Ramos (cell line): ENCODE measurements at regions not wholly inside any gene's neighbourhood (a gene's known extent, or its start where the extent isn't known, plus 50 kb on each side); places are given as distances from the start of the nearest gene placed in this dataset.

Experiments
- in situ Hi-C: fragments of 300-500 bp; cut with MboI; formaldehyde crosslinking; loops from one replicate; pipeline ENCODE4 v1.14.3; 2022; ENCODE audit warnings: low sequenced_read_pairs; ENCODE audit not compliant: unreplicated experiment

DNA sequence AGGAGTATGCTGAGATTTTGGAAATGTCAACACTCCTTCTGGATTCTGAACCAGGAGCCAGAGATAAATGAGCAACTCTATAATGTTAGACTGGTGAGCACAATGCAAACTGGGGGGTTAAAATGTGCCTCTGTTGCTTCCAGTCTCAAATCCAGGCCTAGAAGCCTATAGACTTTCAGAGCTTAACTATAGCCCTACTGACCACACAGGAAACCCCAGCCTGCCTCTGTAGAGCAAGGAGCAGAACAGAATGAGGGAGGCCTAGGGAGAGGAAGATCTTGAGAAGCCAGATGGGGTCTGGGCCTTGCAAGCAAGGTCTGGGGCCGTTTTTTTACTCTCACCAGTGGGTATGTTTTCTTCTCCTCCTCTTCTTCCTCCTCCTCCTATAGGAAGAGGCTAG, 225.4 kb upstream of the KITLG start:
- in situ Hi-C loops, result no loop called here

GRCh38 chr12:88805286-88805685, 225.0 kb upstream of the KITLG start:
- in situ Hi-C loops, result no loop called here

DNA sequence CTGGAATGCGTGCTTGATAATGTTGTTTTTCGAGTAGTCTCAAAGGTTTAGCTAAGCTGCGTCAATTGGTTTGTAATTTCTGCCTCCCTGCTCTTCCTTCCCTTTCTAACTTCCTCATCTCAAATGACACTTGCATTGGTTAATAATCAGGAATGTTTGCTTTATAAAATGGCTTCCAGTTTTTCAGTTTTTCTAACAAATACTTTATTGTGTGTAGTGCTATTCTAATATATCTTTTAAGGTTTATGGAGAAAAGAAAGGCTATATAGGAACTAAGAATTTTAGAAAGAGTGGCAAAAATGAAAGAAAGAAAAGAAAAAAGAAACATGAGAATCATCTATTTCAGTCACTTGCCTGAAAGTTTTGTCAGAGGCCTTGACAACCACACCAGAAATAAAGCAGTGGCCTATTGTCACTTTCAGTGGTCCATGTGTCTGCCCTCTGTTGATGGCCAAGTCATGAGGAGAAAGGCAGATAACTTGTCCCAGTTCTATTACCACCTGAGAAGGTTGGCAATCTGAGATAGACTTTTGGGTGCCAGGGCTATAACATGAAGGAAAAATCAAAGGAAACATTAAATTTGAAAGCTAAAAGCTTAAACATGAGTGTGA, 221.9 kb upstream of the KITLG start:
- in situ Hi-C loops, result no loop called here

- in situ Hi-C loops, result no loop called here
These were observed 221.2 kb upstream of the KITLG start for GRCh38 chr12:88801227-88802095.

DNA sequence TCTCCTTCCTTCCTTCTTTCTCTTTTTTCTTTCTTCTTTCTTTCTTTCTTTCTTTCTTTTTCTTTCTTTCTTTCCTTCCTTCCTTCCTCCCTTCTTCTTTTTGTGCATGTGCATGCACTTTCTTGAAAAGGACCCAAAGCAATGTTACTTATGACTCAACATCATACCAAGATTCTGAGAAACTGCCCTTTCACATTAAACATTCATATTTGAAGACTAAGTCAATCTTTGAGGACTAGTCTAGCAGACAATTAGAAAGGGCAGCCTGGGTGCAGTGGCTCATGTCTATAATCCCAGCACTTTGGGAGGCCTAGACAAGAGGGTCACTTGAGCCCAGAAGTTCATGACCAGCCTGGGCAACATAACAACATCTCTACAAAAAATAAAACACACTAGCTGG, 212.8 kb upstream of the KITLG start:
- in situ Hi-C loops, result no loop called here

- in situ Hi-C loops, result no loop called here
These were observed 210.0 kb upstream of the KITLG start for GRCh38 chr12:88790231-88790630.

GRCh38 chr12:88784166-88784565, 203.9 kb upstream of the KITLG start:
- in situ Hi-C loops, result no loop called here

GRCh38 chr12:88782351-88782750, 202.1 kb upstream of the KITLG start:
- in situ Hi-C loops, result no loop called here

GRCh38 chr12:88781909-88782308, 201.6 kb upstream of the KITLG start:
- in situ Hi-C loops, result no loop called here

- in situ Hi-C loops, result no loop called here
These were observed 197.8 kb upstream of the KITLG start for GRCh38 chr12:88778064-88778463.

- in situ Hi-C loops, result no loop called here
These were observed 195.5 kb upstream of the KITLG start for GRCh38 chr12:88775742-88776151.

DNA sequence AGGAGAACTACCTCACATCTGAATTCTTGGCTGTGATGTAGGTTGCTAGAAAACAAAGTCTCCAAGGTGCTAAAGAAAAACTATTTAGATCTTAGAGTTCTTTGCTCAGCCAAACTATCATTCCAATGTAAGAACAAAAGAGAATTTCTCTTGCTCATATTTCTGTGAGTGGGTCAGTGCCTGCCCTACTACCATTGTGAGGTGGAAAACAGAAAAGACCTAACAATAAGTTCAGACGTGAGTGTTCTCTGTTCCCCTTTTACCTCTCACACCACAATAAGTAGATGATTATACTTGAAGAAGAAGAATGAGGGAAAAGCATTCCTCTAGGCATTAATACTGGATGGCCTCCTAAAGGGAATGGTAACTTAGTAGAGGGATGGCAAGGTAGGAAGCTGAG, 187.4 kb upstream of the KITLG start:
- in situ Hi-C loops, result no loop called here

DNA sequence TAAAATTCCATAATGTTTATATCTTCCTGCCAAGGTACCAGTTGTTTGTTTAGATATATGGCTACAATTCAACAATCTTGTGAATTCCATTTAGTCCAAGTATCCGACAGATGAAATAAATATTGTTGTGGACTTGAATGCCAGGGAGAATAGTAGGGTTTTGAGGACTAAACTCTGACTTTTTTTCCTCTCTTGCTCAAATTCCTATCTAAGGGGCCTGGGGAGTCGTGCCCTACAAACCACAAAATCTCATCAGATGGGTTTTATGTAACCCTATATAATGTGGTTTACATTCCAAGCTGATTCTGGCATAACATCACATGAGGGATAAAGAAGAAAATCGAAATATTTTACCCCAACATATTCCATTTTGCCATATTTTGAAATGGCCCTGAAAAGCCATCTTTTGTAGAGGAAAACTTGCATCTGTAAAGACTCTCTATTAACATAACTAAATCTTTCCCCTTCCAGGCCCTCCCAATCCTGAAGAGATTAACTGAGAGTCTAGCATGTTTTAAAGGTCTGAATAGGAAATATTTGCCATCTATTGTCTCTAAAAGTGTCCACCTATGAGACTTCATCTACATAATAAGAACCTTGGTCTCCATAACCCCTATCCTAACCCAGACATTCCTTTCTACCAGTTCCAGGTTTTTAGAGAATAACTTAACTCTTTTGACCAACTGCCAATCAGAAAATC, 184.7 kb upstream of the KITLG start:
- in situ Hi-C loops, result no loop called here

DNA sequence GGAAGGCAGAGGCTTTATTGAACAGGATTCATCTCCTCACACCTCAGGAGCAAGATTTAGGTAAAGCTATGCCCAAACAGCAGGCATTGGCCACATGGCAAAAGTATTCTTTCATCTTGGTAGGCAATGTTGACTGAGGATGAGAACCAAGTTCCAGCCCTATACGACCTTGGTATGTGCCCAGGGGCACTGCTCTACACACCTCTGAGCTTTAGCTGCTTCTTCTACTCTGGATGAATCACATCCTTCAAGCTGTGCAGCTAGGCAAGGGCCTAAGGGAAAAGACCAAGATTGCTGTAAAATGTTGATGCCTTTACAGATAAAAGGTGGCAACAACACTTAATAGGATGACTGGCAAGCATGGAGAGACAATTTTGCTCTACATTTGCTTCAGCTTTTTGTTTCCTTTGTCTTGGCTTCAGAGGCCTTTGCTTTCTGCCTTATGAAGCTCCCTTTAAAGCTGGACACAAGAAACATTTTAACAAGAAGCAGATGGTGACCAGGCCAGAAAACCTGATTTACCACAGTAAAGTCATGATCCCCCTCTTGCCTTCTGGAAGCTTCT, 183.3 kb upstream of the KITLG start:
- in situ Hi-C loops, result no loop called here

- in situ Hi-C loops, result no loop called here
These were observed 177.9 kb upstream of the KITLG start for GRCh38 chr12:88758176-88758575.

- in situ Hi-C loops, result no loop called here
These were observed 176.6 kb upstream of the KITLG start for GRCh38 chr12:88756917-88757316.

- in situ Hi-C loops, result no loop called here
These were observed 175.9 kb upstream of the KITLG start for GRCh38 chr12:88756153-88756552.

- in situ Hi-C loops, result no loop called here
These were observed 173.4 kb upstream of the KITLG start for GRCh38 chr12:88753707-88754106.

- in situ Hi-C loops, result no loop called here
These were observed 172.8 kb upstream of the KITLG start for GRCh38 chr12:88753066-88753465.

GRCh38 chr12:88752183-88752582, 171.9 kb upstream of the KITLG start:
- in situ Hi-C loops, result no loop called here
